HG03139 (cell line): ENCODE measurements at regions not wholly inside any gene's neighbourhood (a gene's known extent, or its start where the extent isn't known, plus 50 kb on each side); places are given as distances from the start of the nearest gene placed in this dataset.

Experiments
- ATAC-seq: cut with Tn5 transposase; IDR thresholded peaks from one replicate; pipeline ENCODE4 v1.9.1; 2021; ENCODE audit not compliant: unreplicated experiment

GRCh38 chr7:113825832-113826231, 93.0 kb downstream of the PPP1R3A start:
- ATAC-seq = no peak

- no peak for ATAC-seq
These were observed 94.5 kb downstream of the PPP1R3A start for GRCh38 chr7:113824117-113824823.

GRCh38 chr7:113819474-113819873, 99.3 kb downstream of the PPP1R3A start:
- no peak for ATAC-seq

GRCh38 chr7:113816639-113817038, 102.2 kb downstream of the PPP1R3A start:
- ATAC-seq = no peak

GRCh38 chr7:113813471-113813870, 105.3 kb downstream of the PPP1R3A start:
- no peak for ATAC-seq

GRCh38 chr7:113812591-113813255, 106.1 kb downstream of the PPP1R3A start:
- no peak for ATAC-seq

- no peak for ATAC-seq
These were observed 108.6 kb downstream of the PPP1R3A start for GRCh38 chr7:113810080-113810744.

- no peak for ATAC-seq
These were observed 109.2 kb downstream of the PPP1R3A start for GRCh38 chr7:113809581-113809980.

- ATAC-seq = no peak
These were observed 112.0 kb downstream of the PPP1R3A start for GRCh38 chr7:113806633-113807327.

GRCh38 chr7:113805976-113806375, 112.8 kb downstream of the PPP1R3A start:
- ATAC-seq = no peak

- ATAC-seq = no peak
These were observed 114.2 kb downstream of the PPP1R3A start for GRCh38 chr7:113804475-113805095.

GRCh38 chr7:113801751-113802150, 117.1 kb downstream of the PPP1R3A start:
- no peak for ATAC-seq

- ATAC-seq = no peak
These were observed 118.0 kb downstream of the PPP1R3A start for GRCh38 chr7:113800826-113801225.

GRCh38 chr7:113799896-113800295, 118.9 kb downstream of the PPP1R3A start:
- ATAC-seq = peak; percentile 100

- ATAC-seq = no peak
These were observed 121.3 kb downstream of the PPP1R3A start for GRCh38 chr7:113797420-113798010.

GRCh38 chr7:113796557-113796956, 122.3 kb downstream of the PPP1R3A start:
- no peak for ATAC-seq

GRCh38 chr7:113794573-113794972, 124.2 kb downstream of the PPP1R3A start:
- no peak for ATAC-seq

- ATAC-seq = no peak
These were observed 125.6 kb downstream of the PPP1R3A start for GRCh38 chr7:113793171-113793570.

- ATAC-seq = no peak
These were observed 128.8 kb downstream of the PPP1R3A start for GRCh38 chr7:113790025-113790424.

- no peak for ATAC-seq
These were observed 131.7 kb downstream of the PPP1R3A start for GRCh38 chr7:113787106-113787505.

- no peak for ATAC-seq
These were observed 133.9 kb downstream of the PPP1R3A start for GRCh38 chr7:113784956-113785355.
